Neuronal stem cell (in vitro differentiated cells): ENCODE measurements at regions not wholly inside any gene's neighbourhood (a gene's known extent, or its start where the extent isn't known, plus 50 kb on each side); places are given as distances from the start of the nearest gene placed in this dataset.

Source experiments
- DNase-seq: peaks from one replicate; pipeline ENCODE4 v3.0.0-alpha.2; 2013; ENCODE audit warnings: low spot score
- H2AFZ ChIP-seq: one replicate; pipeline ENCODE4 v1.6.1; 2013; ENCODE audit warnings: mild to moderate bottlenecking, low read length, inconsistent platforms
- H2AK5ac ChIP-seq: 2 replicates; pipeline ENCODE4 v1.6.1; 2013; ENCODE audit warnings: low read depth, mild to moderate bottlenecking, inconsistent platforms, low read length, moderate library complexity, mixed read lengths
- H2BK120ac ChIP-seq: 2 replicates; pipeline ENCODE4 v1.6.1; 2013; ENCODE audit warnings: low read depth, mild to moderate bottlenecking, inconsistent platforms, low read length, moderate library complexity, mixed read lengths
- H2BK12ac ChIP-seq: one replicate; pipeline ENCODE4 v1.6.1; 2013; ENCODE audit warnings: low read length, inconsistent platforms
- H2BK15ac ChIP-seq: 2 replicates; pipeline ENCODE4 v1.6.1; 2013; ENCODE audit warnings: mild to moderate bottlenecking, low read length, inconsistent platforms, mixed read lengths
- H2BK5ac ChIP-seq: one replicate; pipeline ENCODE4 v1.6.1; 2013; ENCODE audit warnings: inconsistent platforms, mild to moderate bottlenecking, low read length, moderate library complexity
- H3K14ac ChIP-seq: one replicate; pipeline ENCODE4 v1.6.1; 2013; ENCODE audit warnings: low read length, inconsistent platforms
- H3K18ac ChIP-seq: 2 replicates; pipeline ENCODE4 v1.6.1; 2013; ENCODE audit warnings: low read length, inconsistent platforms
- H3K23ac ChIP-seq: 2 replicates; pipeline ENCODE4 v1.6.1; 2013; ENCODE audit warnings: low read depth, mild to moderate bottlenecking, mixed read lengths, low read length, inconsistent platforms; ENCODE audit not compliant: poor library complexity
- H3K27ac ChIP-seq: replicated peaks from 3 replicates; pipeline ENCODE4 v1.5.1; 2013; ENCODE audit warnings: low read length, inconsistent platforms
- H3K27me3 ChIP-seq, 3 experiments: 2 replicates each; pipeline ENCODE4 v1.6.1; 2013; ENCODE audit warnings: low read length in 3 of 3, mild to moderate bottlenecking in 2 of 3, inconsistent platforms in 1 of 3, low read depth in 1 of 3, mixed read lengths in 1 of 3, moderate library complexity in 1 of 3; ENCODE audit not compliant: control insufficient read depth in 3 of 3, insufficient read depth in 3 of 3
- H3K36me3 ChIP-seq, 2 donors: replicated peaks in 1 of 2; 2 replicates each; pipeline ENCODE4 v1.6.1; 2013; ENCODE audit warnings: low read length in 2 of 2; ENCODE audit not compliant: control insufficient read depth in 2 of 2, insufficient read depth in 2 of 2
- H3K4ac ChIP-seq: 2 replicates; pipeline ENCODE4 v1.6.1; 2013; ENCODE audit warnings: inconsistent platforms, mild to moderate bottlenecking, low read length, moderate library complexity
- H3K4me1 ChIP-seq, 2 donors: 1 replicate in 1 of 2; 2 replicates in 1 of 2; pipeline ENCODE4 v1.6.1; 2013; ENCODE audit warnings: low read length in 2 of 2, low read depth in 1 of 2; ENCODE audit not compliant: control insufficient read depth in 2 of 2, insufficient read depth in 1 of 2
- H3K4me2 ChIP-seq: one replicate; pipeline ENCODE4 v1.6.1; 2013; ENCODE audit warnings: mild to moderate bottlenecking, low read length, inconsistent platforms; ENCODE audit not compliant: insufficient read depth, poor library complexity, severe bottlenecking
- H3K4me3 ChIP-seq, 2 donors: 2 replicates each; pipeline ENCODE4 v1.5.1; 2013; ENCODE audit warnings: low read length in 2 of 2, mild to moderate bottlenecking in 2 of 2, inconsistent platforms in 1 of 2, moderate library complexity in 1 of 2
- H3K79me1 ChIP-seq: one replicate; pipeline ENCODE4 v1.6.1; 2013; ENCODE audit warnings: low read depth, mild to moderate bottlenecking, inconsistent platforms, low read length, moderate library complexity
- H3K9ac ChIP-seq: one replicate; pipeline ENCODE4 v1.6.1; 2013; ENCODE audit warnings: mild to moderate bottlenecking, low read depth, low read length, inconsistent platforms; ENCODE audit not compliant: poor library complexity
- H3K9me3 ChIP-seq, 2 donors: replicated peaks in 1 of 2; 2 replicates each; pipeline versions ENCODE3 to v1.6.1; 2013; ENCODE audit warnings: low read length in 2 of 2, mild to moderate bottlenecking in 2 of 2, inconsistent platforms in 1 of 2, low read depth in 1 of 2, mixed read lengths in 1 of 2, moderate library complexity in 1 of 2; ENCODE audit not compliant: control insufficient read depth in 2 of 2, insufficient read depth in 1 of 2
- H4K8ac ChIP-seq: one replicate; pipeline ENCODE4 v1.6.1; 2013; ENCODE audit warnings: low read depth, mild to moderate bottlenecking, inconsistent platforms, low read length, moderate library complexity
- H4K91ac ChIP-seq: one replicate; pipeline ENCODE4 v1.6.1; 2013; ENCODE audit warnings: low read length, low read depth, mild to moderate bottlenecking, inconsistent platforms; ENCODE audit not compliant: poor library complexity
- WGBS, 2 donors: extraction: QIAGEN DNeasy Blood & Tissue Kit; methylation state at CpG; one replicate each; pipeline ENCODE4 v1.1.7; 2013; ENCODE audit warnings: missing lambda C conversion rate in 2 of 2, mixed read lengths in 1 of 2; ENCODE audit not compliant: insufficient read length in 2 of 2, insufficient replicate concordance in 1 of 2; ENCODE audit errors: extremely low coverage in 2 of 2; 5-methylcytosine and 5-hydroxymethylcytosine counted together

DNA sequence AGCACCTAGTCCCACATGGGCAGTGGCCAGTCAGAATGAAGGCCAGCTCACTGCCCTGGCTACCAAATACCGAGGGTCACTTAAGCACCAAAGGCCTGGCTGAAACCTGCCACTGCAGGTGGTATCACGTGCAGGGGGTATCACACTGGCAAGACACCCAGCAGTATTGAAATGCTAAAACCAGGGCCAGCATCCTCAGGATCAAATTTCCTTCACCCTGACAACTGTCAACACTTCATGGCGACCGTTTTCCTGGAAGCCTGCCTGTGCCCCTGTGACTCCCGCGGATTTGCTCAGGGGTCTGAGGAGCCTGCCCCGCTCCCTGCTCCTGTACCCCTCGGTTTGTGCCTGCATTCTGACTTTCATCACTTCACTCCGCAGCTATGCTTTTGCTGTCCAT, 151.1 kb downstream of the TTLL2 start:
- H2BK15ac ChIP-seq: no peak overlapping the region
- H3K9me3 ChIP-seq: peaks cover 0 to 2% of the 10 kb centered on the region in 2 donors
- no peak overlapping the region for H4K8ac ChIP-seq
- H3K4me2 ChIP-seq: no peak overlapping the region
- H3K4me1 ChIP-seq: peaks cover 22 to 23% of the 10 kb centered on the region in 2 donors
- H3K36me3 ChIP-seq: no peaks in the 10 kb centered on the region
- H2BK5ac ChIP-seq: no peak overlapping the region
- no peak overlapping the region for H3K4ac ChIP-seq
- H3K27me3 ChIP-seq: no peaks in the 10 kb centered on the region
- no peak overlapping the region for H2AK5ac ChIP-seq
- no peak overlapping the region for H2BK12ac ChIP-seq
- WGBS, 2 donors: no CpG with 5 or more reads among the region's 9 CpGs
- H3K14ac ChIP-seq: no peak overlapping the region
- no peak overlapping the region for H3K23ac ChIP-seq
- H2AFZ ChIP-seq: peak overlapping the region; percentile 75
- no peak overlapping the region for H3K4me3 ChIP-seq
- H2BK120ac ChIP-seq: no peak overlapping the region
- no peaks in the 10 kb centered on the region for H3K79me1 ChIP-seq
- no peak overlapping the region for H3K9ac ChIP-seq
- no peak for DNase-seq
- H3K18ac ChIP-seq: peak overlapping the region; percentile 31
- no peak overlapping the region for H3K27ac ChIP-seq
- H4K91ac ChIP-seq: no peak overlapping the region

- Histone ChIP-seq H2BK120ac (peak overlapping the region; percentile 53), H3K18ac (no peak overlapping the region), H3K27ac (no peak overlapping the region), H3K27me3 (no peaks in the 10 kb centered on the region), H3K23ac (no peak overlapping the region), H3K9ac (no peak overlapping the region), H3K4ac (no peak overlapping the region), H2AFZ (no peak overlapping the region), H3K4me3 (no peak overlapping the region), H4K8ac (no peak overlapping the region), H2BK12ac (no peak overlapping the region), H3K9me3 (peaks cover 0 to 2% of the 10 kb centered on the region in 2 donors), H3K36me3 (no peaks in the 10 kb centered on the region), H2AK5ac (peak overlapping the region; percentile 61), H3K4me2 (no peak overlapping the region), H2BK5ac (peak overlapping the region; percentile 31), H4K91ac (no peak overlapping the region), H3K4me1 (peaks cover 22 to 25% of the 10 kb centered on the region in 2 donors), H3K79me1 (no peaks in the 10 kb centered on the region), H3K14ac (no peak overlapping the region), H2BK15ac (peak overlapping the region; percentile 39)
- no peak for DNase-seq
- no CpG with 5 or more reads among the region's 16 CpGs for WGBS, 2 donors
Measured at GRCh38 chr6:167476844-167477595, 152.1 kb downstream of the TTLL2 start.

- Histone ChIP-seq H2BK5ac (peak overlapping the region; percentile 31), H2BK120ac (no peak overlapping the region), H2AK5ac (peak overlapping the region; percentile 47), H3K36me3 (no peaks in the 10 kb centered on the region), H3K9ac (no peak overlapping the region), H3K14ac (peak overlapping the region; percentile 41), H2BK12ac (no peak overlapping the region), H3K4me2 (no peak overlapping the region), H3K4ac (no peak overlapping the region), H3K27me3 (no peaks in the 10 kb centered on the region), H2BK15ac (peak overlapping the region; percentile 39), H4K8ac (no peak overlapping the region), H3K4me3 (no peak overlapping the region), H3K9me3 (peaks cover 0 to 2% of the 10 kb centered on the region in 2 donors), H3K27ac (no peak overlapping the region), H3K4me1 (peaks cover 19 to 23% of the 10 kb centered on the region in 2 donors), H2AFZ (no peak overlapping the region), H3K18ac (no peak overlapping the region), H3K79me1 (no peaks in the 10 kb centered on the region), H3K23ac (no peak overlapping the region), H4K91ac (no peak overlapping the region)
- no peak for DNase-seq
- WGBS, 2 donors: no CpG with 5 or more reads among the region's 9 CpGs
Measured at GRCh38 chr6:167477688-167478087, 152.8 kb downstream of the TTLL2 start.

- H3K4me3 ChIP-seq: no peak overlapping the region
- peaks cover 11 to 13% of the 10 kb centered on the region in 2 donors for H3K4me1 ChIP-seq
- no peak overlapping the region for H2BK15ac ChIP-seq
- no CpG with 5 or more reads among the region's 4 CpGs for WGBS, 2 donors
- H3K4ac ChIP-seq: no peak overlapping the region
- H3K9ac ChIP-seq: no peak overlapping the region
- no peak overlapping the region for H3K18ac ChIP-seq
- H3K79me1 ChIP-seq: no peaks in the 10 kb centered on the region
- no peak overlapping the region for H3K4me2 ChIP-seq
- H3K27ac ChIP-seq: no peak overlapping the region
- H2BK120ac ChIP-seq: no peak overlapping the region
- no peak overlapping the region for H4K91ac ChIP-seq
- H3K27me3 ChIP-seq: no peaks in the 10 kb centered on the region
- H3K14ac ChIP-seq: no peak overlapping the region
- no peaks in the 10 kb centered on the region for H3K36me3 ChIP-seq
- H2BK5ac ChIP-seq: no peak overlapping the region
- H2AK5ac ChIP-seq: no peak overlapping the region
- DNase-seq: no peak
- H3K9me3 ChIP-seq: peaks cover 0 to 2% of the 10 kb centered on the region in 2 donors
- H2BK12ac ChIP-seq: no peak overlapping the region
- H3K23ac ChIP-seq: no peak overlapping the region
- no peak overlapping the region for H4K8ac ChIP-seq
- no peak overlapping the region for H2AFZ ChIP-seq
Measured at GRCh38 chr6:167479301-167479700, 154.4 kb downstream of the TTLL2 start.
